ENCODE measurements at regions not wholly inside any gene's neighbourhood (a gene's known extent, or its start where the extent isn't known, plus 50 kb on each side); places are given as distances from the start of the nearest gene placed in this dataset.

GRCh38 chr18:42183746-42184145 is 228.7 kb downstream of the PIK3C3 start:
- Histone ChIP-seq H3K4me3 (no peak overlapping the region), H3K27ac (no peak overlapping the region), H3K36me3 (ENCODE audit: low read depth, missing control alignments) (no peaks in the 10 kb centered on the region), H3K9me3 (no peaks in the 10 kb centered on the region), H3K4me1 (no peaks in the 10 kb centered on the region), H3K27me3 (no peaks in the 10 kb centered on the region)
- 86 to 88% methylated on average over 4 of the region's 4 CpGs for WGBS, 2 donors
- no peak for DNase-seq
- intact Hi-C loops (cut with DNase I; ENCODE audit: low total_unique reads): no loop called here
- TF ChIP-seq POLR2A (IDR thresholded peaks at IDR 0.05) (no peak), CTCF (IDR thresholded peaks at IDR 0.05) (no peak)

- no peak overlapping the region for H3K27ac ChIP-seq
- no peak for DNase-seq
- H3K4me1 ChIP-seq: no peaks in the 10 kb centered on the region
- WGBS, 2 donors: 87 to 94% methylated on average over 15 of the region's 15 CpGs
- H3K36me3 ChIP-seq (ENCODE audit: low read depth, missing control alignments): no peaks in the 10 kb centered on the region
- intact Hi-C loops (cut with DNase I; ENCODE audit: low total_unique reads): no loop called here
- no peaks in the 10 kb centered on the region for H3K9me3 ChIP-seq
- no peak overlapping the region for H3K4me3 ChIP-seq
- TF ChIP-seq CTCF (IDR thresholded peaks at IDR 0.05): no peak
- H3K27me3 ChIP-seq: no peaks in the 10 kb centered on the region
Observed at GRCh38 chr18:42184685-42185477, 229.8 kb downstream of the PIK3C3 start.

GRCh38 chr18:42185486-42185885 is 230.5 kb downstream of the PIK3C3 start:
- Histone ChIP-seq H3K36me3 (ENCODE audit: low read depth, missing control alignments) (no peaks in the 10 kb centered on the region), H3K4me1 (no peaks in the 10 kb centered on the region), H3K27me3 (no peaks in the 10 kb centered on the region), H3K27ac (no peak overlapping the region), H3K4me3 (no peak overlapping the region), H3K9me3 (no peaks in the 10 kb centered on the region)
- intact Hi-C loops (cut with DNase I; ENCODE audit: low total_unique reads): no loop called here
- no peak for DNase-seq
- no peak for TF ChIP-seq CTCF (IDR thresholded peaks at IDR 0.05)
- TF ChIP-seq POLR2A (IDR thresholded peaks at IDR 0.05): no peak

- H3K27ac ChIP-seq: no peak overlapping the region
- no peaks in the 10 kb centered on the region for H3K4me1 ChIP-seq
- WGBS, 2 donors: 60 to 65% methylated on average over 4 of the region's 4 CpGs
- DNase-seq: no peak
- H3K9me3 ChIP-seq: no peaks in the 10 kb centered on the region
- no peak for TF ChIP-seq POLR2A (IDR thresholded peaks at IDR 0.05)
- no peak for TF ChIP-seq CTCF (IDR thresholded peaks at IDR 0.05)
- no peaks in the 10 kb centered on the region for H3K27me3 ChIP-seq
- intact Hi-C loops (cut with DNase I; ENCODE audit: low total_unique reads): no loop called here
- H3K4me3 ChIP-seq: no peak overlapping the region
- no peaks in the 10 kb centered on the region for H3K36me3 ChIP-seq (ENCODE audit: low read depth, missing control alignments)
Observed at GRCh38 chr18:42187611-42188380, 232.8 kb downstream of the PIK3C3 start.

Measured in testis (tissue), 2 donors.